ENCODE measurements at regions not wholly inside any gene's neighbourhood (a gene's known extent, or its start where the extent isn't known, plus 50 kb on each side); places are given as distances from the start of the nearest gene placed in this dataset.

DNA sequence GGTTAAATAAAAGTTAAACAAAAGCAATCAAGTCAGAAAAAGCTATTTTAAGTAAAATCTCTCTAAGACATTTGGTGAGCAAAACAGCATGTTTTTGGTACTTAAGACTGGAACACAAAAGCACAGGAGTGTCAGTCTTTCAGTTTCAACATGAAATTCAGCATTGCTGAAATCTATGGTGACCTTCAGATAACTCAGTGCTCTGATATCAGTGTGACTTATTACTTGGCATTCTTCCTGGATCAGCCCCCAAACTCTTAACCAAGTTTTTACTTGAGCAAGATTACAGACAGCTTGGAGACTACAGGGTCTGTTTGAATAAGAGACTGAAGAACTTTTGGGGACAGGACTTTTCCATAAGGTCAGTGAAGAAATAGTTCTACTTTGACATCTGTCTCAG is 437.2 kb downstream of the RAPGEF2 start:
- Histone ChIP-seq H3K4me3 (no peak overlapping the region), H3K9me3 (peaks cover 0 to 22% (median 6%) of the 10 kb centered on the region in 4 donors), H3K36me3 (no peaks in the 10 kb centered on the region), H3K27ac (replicated peaks in 1 of 4) (no peak overlapping the region), H3K27me3 (no peaks in the 10 kb centered on the region), H3K4me1 (no peaks in the 10 kb centered on the region)
- intact Hi-C loops (cut with DNase I) = no loop called here
- no peak for DNase-seq (ENCODE audit: extremely low spot score)
- TF ChIP-seq EP300 (IDR thresholded peaks at IDR 0.05) = no peak
- no peak for TF ChIP-seq CTCF (IDR thresholded peaks at IDR 0.05)
- TF ChIP-seq POLR2AphosphoS5 (IDR thresholded peaks at IDR 0.05) = no peak
- no peak for TF ChIP-seq POLR2A (IDR thresholded peaks at IDR 0.05; ENCODE audit: low read depth)

DNA sequence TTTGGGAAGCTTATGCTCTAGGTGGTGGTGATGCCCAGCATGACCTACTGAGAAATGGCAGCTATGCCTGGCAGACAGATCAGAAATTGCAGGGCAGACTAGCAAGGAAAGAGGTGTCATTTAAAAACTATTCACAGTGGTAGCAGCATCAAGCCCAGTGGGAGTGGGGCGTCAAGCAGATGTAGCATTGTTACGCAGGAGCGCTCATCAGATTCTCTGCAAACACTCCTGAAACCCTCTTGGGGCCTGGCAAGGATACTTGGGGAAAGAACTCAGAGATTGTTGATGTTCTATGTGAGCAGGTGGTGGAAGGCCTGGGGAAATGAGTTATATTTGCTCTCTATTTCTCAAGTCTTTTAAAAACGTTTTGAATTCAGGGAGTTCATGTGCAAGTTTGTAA is 437.6 kb downstream of the RAPGEF2 start:
- intact Hi-C loops (cut with DNase I) = no loop called here
- H3K9me3 ChIP-seq = peaks cover 0 to 21% (median 4%) of the 10 kb centered on the region in 4 donors
- no peak for DNase-seq (ENCODE audit: extremely low spot score)
- H3K4me1 ChIP-seq = no peaks in the 10 kb centered on the region
- no peak overlapping the region for H3K4me3 ChIP-seq
- no peak overlapping the region for H3K27ac ChIP-seq (replicated peaks in 1 of 4)
- H3K27me3 ChIP-seq = no peaks in the 10 kb centered on the region
- TF ChIP-seq CTCF (IDR thresholded peaks at IDR 0.05) = no peak
- TF ChIP-seq EP300 (IDR thresholded peaks at IDR 0.05) = no peak
- TF ChIP-seq POLR2A (IDR thresholded peaks at IDR 0.05; ENCODE audit: low read depth) = no peak
- 69% methylated on average over 4 of the region's 4 CpGs for WGBS
- no peaks in the 10 kb centered on the region for H3K36me3 ChIP-seq

GRCh38 chr4:159541143-159541542 is 438.3 kb downstream of the RAPGEF2 start:
- H3K4me1 ChIP-seq = no peaks in the 10 kb centered on the region
- no peaks in the 10 kb centered on the region for H3K27me3 ChIP-seq
- DNase-seq (ENCODE audit: extremely low spot score) = no peak
- WGBS = 76% methylated on average over 2 of the region's 2 CpGs
- H3K4me3 ChIP-seq = no peak overlapping the region
- TF ChIP-seq POLR2AphosphoS5 (IDR thresholded peaks at IDR 0.05) = no peak
- TF ChIP-seq EP300 (IDR thresholded peaks at IDR 0.05) = no peak
- no peak for TF ChIP-seq POLR2A (IDR thresholded peaks at IDR 0.05; ENCODE audit: low read depth)
- no peak for TF ChIP-seq CTCF (IDR thresholded peaks at IDR 0.05)
- H3K36me3 ChIP-seq = no peaks in the 10 kb centered on the region
- H3K27ac ChIP-seq (replicated peaks in 1 of 4) = no peak overlapping the region
- intact Hi-C loops (cut with DNase I) = no loop called here
- H3K9me3 ChIP-seq = peaks cover 0 to 15% (median under 1%) of the 10 kb centered on the region in 4 donors

- TF ChIP-seq CTCF (IDR thresholded peaks at IDR 0.05) (no peak), POLR2AphosphoS5 (IDR thresholded peaks at IDR 0.05) (no peak), EP300 (IDR thresholded peaks at IDR 0.05) (no peak), POLR2A (IDR thresholded peaks at IDR 0.05; ENCODE audit: low read depth) (no peak)
- H3K9me3 ChIP-seq = peaks cover 0 to 4% (median 0%) of the 10 kb centered on the region in 4 donors
- intact Hi-C loops (cut with DNase I) = no loop called here
- H3K4me3 ChIP-seq = no peak overlapping the region
- no peak for DNase-seq (ENCODE audit: extremely low spot score)
- H3K4me1 ChIP-seq = no peaks in the 10 kb centered on the region
- H3K27me3 ChIP-seq = no peaks in the 10 kb centered on the region
- H3K27ac ChIP-seq (replicated peaks in 1 of 4) = no peak overlapping the region
- WGBS = 30% methylated on average over 1 of the region's 1 CpG
- H3K36me3 ChIP-seq = no peaks in the 10 kb centered on the region
Observed at GRCh38 chr4:159542296-159542695, 439.4 kb downstream of the RAPGEF2 start.

DNA sequence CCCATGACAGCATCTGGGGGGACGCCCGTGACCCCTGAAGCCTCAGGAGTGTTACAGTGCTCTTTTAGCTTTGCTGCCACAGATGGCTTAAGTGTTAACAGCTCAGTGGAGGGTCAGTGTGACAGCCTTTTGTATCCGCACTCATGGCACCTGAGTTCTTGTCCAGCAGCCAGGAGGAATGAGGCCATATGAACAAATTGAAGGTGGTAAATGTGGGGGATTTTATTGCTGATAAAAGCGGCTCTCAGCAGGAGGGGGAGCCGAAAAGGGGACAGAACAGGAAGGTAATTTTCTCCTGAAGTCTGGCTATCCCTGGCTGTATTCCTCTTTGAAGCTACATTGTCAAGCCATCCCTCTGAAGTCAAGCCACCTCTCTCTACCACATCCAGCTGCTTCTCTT is 441.0 kb downstream of the RAPGEF2 start:
- intact Hi-C loops (cut with DNase I) = no loop called here
- Histone ChIP-seq H3K36me3 (no peaks in the 10 kb centered on the region), H3K4me1 (no peaks in the 10 kb centered on the region), H3K27me3 (no peaks in the 10 kb centered on the region), H3K4me3 (no peak overlapping the region), H3K27ac (replicated peaks in 1 of 4) (no peak overlapping the region), H3K9me3 (no peaks in the 10 kb centered on the region)
- DNase-seq (ENCODE audit: extremely low spot score) = no peak
- WGBS = 81% methylated on average over 4 of the region's 5 CpGs
- TF ChIP-seq POLR2A (IDR thresholded peaks at IDR 0.05; ENCODE audit: low read depth) (no peak), EP300 (IDR thresholded peaks at IDR 0.05) (no peak), POLR2AphosphoS5 (IDR thresholded peaks at IDR 0.05) (no peak), CTCF (IDR thresholded peaks at IDR 0.05) (no peak)

Data from esophagus muscularis mucosa (tissue), 4 donors.